ENCODE measurements at regions not wholly inside any gene's neighbourhood (a gene's known extent, or its start where the extent isn't known, plus 50 kb on each side); places are given as distances from the start of the nearest gene placed in this dataset.

GRCh38 chr5:58113172-58113571 is 346.7 kb downstream of the PLK2 start:
- Histone ChIP-seq H3K4me1 (replicated peaks) (no peaks in the 10 kb centered on the region), H3K9me3 (no peaks in the 10 kb centered on the region), H3K4me3 (no peak overlapping the region), H3K36me3 (no peaks in the 10 kb centered on the region), H3K27me3 (replicated peaks; ENCODE audit: insufficient read depth) (no peaks in the 10 kb centered on the region), H3K27ac (no peak overlapping the region)
- no peak for DNase-seq (ENCODE audit: low spot score)
- intact Hi-C loops (cut with DNase I): no loop called here
- WGBS: 77% methylated on average over 9 of the region's 9 CpGs
- TF ChIP-seq POLR2A (IDR thresholded peaks at IDR 0.05): no peak

DNA sequence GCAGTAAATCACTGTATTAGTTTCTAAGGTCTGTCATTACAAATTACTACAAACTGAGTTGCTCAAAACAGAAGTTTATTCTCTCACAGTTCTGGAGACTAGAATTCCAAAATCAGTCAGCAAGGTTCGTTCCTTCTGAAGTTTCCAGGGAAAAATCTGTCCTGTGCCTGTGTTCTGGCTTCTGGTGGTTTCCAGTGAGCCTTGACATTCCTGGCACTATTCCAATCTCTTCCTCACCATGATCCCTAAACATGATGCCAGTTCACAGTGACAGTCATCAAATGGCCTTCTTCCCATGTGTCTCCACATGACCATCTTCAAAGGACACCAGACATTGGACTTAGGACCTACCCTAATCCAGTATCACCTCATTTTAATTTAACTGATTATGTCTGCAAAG is 351.4 kb downstream of the PLK2 start:
- Histone ChIP-seq H3K27ac (no peak overlapping the region), H3K36me3 (no peaks in the 10 kb centered on the region), H3K4me3 (no peak overlapping the region), H3K4me1 (replicated peaks) (no peaks in the 10 kb centered on the region), H3K9me3 (no peaks in the 10 kb centered on the region), H3K27me3 (replicated peaks; ENCODE audit: insufficient read depth) (no peaks in the 10 kb centered on the region)
- intact Hi-C loops (cut with DNase I): no loop called here
- TF ChIP-seq CTCF (IDR thresholded peaks at IDR 0.05) (no peak), POLR2AphosphoS5 (IDR thresholded peaks at IDR 0.05) (no peak), POLR2A (IDR thresholded peaks at IDR 0.05) (no peak)
- 71% methylated on average over 1 of the region's 1 CpG for WGBS
- DNase-seq (ENCODE audit: low spot score): no peak

GRCh38 chr5:58107704-58108103 is 352.2 kb downstream of the PLK2 start:
- Histone ChIP-seq H3K4me3 (no peak overlapping the region), H3K4me1 (replicated peaks) (no peaks in the 10 kb centered on the region), H3K36me3 (no peaks in the 10 kb centered on the region), H3K9me3 (no peaks in the 10 kb centered on the region), H3K27ac (no peak overlapping the region), H3K27me3 (replicated peaks; ENCODE audit: insufficient read depth) (no peaks in the 10 kb centered on the region)
- 52% methylated on average over 2 of the region's 2 CpGs for WGBS
- no peak for TF ChIP-seq POLR2AphosphoS5 (IDR thresholded peaks at IDR 0.05)
- TF ChIP-seq POLR2A (IDR thresholded peaks at IDR 0.05): no peak
- no peak for TF ChIP-seq CTCF (IDR thresholded peaks at IDR 0.05)
- intact Hi-C loops (cut with DNase I): no loop called here
- no peak for DNase-seq (ENCODE audit: low spot score)

GRCh38 chr5:58106754-58107410 is 353.0 kb downstream of the PLK2 start:
- Histone ChIP-seq H3K4me3 (no peak overlapping the region), H3K27ac (no peak overlapping the region), H3K4me1 (replicated peaks) (no peaks in the 10 kb centered on the region), H3K36me3 (no peaks in the 10 kb centered on the region), H3K27me3 (replicated peaks; ENCODE audit: insufficient read depth) (no peaks in the 10 kb centered on the region), H3K9me3 (no peaks in the 10 kb centered on the region)
- 66% methylated on average over 3 of the region's 3 CpGs for WGBS
- intact Hi-C loops (cut with DNase I): no loop called here
- no peak for DNase-seq (ENCODE audit: low spot score)
- TF ChIP-seq POLR2AphosphoS5 (IDR thresholded peaks at IDR 0.05): no peak
- no peak for TF ChIP-seq CTCF (IDR thresholded peaks at IDR 0.05)
- no peak for TF ChIP-seq POLR2A (IDR thresholded peaks at IDR 0.05)

GRCh38 chr5:58105836-58106235 is 354.1 kb downstream of the PLK2 start:
- no peak for TF ChIP-seq POLR2AphosphoS5 (IDR thresholded peaks at IDR 0.05)
- no peak for TF ChIP-seq CTCF (IDR thresholded peaks at IDR 0.05)
- TF ChIP-seq POLR2A (IDR thresholded peaks at IDR 0.05): no peak
- Histone ChIP-seq H3K4me1 (replicated peaks) (no peaks in the 10 kb centered on the region), H3K36me3 (no peaks in the 10 kb centered on the region), H3K27ac (no peak overlapping the region), H3K4me3 (no peak overlapping the region), H3K9me3 (no peaks in the 10 kb centered on the region), H3K27me3 (replicated peaks; ENCODE audit: insufficient read depth) (no peaks in the 10 kb centered on the region)
- intact Hi-C loops (cut with DNase I): no loop called here
- DNase-seq (ENCODE audit: low spot score): no peak
- 96% methylated on average over 2 of the region's 2 CpGs for WGBS
